HG02870 (cell line): ENCODE measurements at regions not wholly inside any gene's neighbourhood (a gene's known extent, or its start where the extent isn't known, plus 50 kb on each side); places are given as distances from the start of the nearest gene placed in this dataset.
"Not testable (repeated sequence)": the region's sequence is repeated elsewhere in the genome, so short reads cannot be mapped to it uniquely, and the experiment has no call there.

Experiments used
- ATAC-seq: cut with Tn5 transposase; IDR thresholded peaks from one replicate; pipeline ENCODE4 v1.9.1; 2021; ENCODE audit warnings: mild to moderate bottlenecking, moderate library complexity; ENCODE audit not compliant: unreplicated experiment

DNA sequence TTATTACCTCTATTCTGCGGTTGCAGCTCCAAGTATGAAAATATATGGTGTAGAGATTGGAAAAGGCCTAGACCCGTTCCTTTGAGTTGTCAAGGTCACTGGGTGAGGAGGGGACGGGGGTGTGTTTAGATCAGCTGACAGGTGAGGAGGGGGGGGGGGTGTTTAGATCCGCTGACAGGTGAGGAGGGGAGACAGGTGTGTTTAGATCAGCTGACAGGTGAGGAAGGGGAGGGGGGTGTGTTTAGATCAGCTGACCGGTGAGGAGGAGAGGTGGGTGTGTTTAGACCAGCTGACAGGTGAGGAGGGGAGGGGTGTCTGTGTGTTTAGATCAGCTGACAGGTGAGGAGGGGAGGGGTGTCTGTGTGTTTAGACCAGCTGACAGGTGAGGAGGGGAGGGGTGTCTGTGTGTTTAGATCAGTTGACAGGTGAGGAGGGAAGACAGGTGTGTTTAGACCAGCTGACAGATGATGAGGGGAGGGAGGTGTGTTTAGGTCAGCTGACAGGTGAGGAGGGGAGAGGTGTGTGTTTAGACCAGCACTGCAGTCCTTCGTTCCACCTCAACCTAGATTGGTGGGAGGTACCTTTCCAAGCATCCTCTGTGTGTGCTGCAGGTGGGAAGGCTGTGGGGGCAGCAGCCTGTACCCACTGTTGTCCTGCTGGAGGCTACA lies 655.0 kb upstream of the ADARB2 start:
- no peak for ATAC-seq

DNA sequence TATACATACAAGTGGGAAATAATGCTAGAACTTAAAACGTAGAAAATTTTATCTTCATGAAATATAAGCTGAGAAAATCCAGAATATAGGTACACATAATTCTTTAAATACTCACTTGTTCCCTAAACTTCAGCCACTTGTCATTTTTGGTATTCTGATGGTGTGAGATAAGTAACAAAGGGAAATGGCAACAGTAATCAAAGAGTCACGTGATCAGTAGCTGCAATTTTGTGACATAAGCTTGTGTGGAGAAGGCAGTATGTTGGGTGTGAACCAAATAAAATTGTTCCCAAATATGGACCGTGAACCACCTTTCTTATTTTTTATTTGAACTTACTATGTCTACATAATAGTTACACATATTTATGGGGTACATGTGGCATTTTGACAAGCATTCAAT lies 650.3 kb upstream of the ADARB2 start:
- no peak for ATAC-seq

DNA sequence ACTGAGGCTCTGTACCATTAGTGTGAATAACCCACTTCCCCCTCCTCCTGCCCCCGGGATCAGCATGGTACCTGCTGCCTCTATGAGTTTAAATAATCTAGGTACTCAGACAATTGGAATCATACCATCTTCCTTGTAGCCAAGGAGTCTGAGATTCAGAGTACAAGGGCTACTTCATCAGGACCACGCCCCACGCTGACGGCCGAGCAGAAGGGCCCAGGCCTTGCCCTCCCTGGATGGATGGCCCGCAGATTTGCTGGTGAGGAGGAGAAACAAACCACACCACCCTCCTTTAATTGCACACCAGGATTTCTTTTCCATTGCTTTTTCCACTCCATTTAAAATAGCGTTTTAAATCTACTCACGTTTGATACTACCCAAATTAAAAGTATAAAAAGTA lies 649.9 kb upstream of the ADARB2 start:
- ATAC-seq = no peak

DNA sequence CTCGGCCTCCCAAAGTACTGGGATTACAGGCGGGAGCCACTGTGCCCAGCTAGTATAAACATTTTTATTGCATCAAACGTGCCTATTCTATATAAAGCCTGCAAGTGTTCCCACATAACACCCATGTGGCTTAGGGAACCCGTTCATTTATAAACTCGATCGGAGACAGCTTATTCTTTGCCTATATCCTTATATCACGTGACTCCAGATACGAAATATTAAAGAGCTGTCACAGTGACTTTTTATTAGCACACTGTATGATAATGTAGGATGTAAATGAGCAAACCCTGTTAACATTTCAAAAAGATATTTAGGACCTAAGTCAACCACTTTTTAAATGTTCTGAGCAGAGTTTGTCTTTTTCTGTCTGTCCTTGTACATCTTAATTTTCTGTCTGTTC lies 642.9 kb upstream of the ADARB2 start:
- ATAC-seq = no peak

DNA sequence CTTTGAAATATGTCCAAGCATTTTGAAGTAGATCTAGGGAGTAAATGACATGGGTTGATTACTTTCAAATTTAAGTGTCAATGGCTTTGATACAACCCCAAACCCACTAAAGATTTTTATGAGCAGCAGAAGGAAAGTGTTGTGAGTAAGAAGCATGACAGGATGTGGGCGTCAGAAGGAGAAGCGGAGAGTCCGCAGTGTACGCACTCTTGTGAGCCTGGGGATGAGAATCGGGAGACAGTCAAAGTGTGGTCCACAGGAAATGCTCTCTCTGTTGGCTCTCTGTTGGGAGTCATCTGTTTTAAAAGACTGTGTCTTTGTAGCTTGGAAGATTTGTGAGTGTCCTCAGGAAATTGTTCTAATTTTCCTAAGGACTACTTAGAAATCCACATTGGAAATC lies 629.8 kb upstream of the ADARB2 start:
- ATAC-seq = no peak

DNA sequence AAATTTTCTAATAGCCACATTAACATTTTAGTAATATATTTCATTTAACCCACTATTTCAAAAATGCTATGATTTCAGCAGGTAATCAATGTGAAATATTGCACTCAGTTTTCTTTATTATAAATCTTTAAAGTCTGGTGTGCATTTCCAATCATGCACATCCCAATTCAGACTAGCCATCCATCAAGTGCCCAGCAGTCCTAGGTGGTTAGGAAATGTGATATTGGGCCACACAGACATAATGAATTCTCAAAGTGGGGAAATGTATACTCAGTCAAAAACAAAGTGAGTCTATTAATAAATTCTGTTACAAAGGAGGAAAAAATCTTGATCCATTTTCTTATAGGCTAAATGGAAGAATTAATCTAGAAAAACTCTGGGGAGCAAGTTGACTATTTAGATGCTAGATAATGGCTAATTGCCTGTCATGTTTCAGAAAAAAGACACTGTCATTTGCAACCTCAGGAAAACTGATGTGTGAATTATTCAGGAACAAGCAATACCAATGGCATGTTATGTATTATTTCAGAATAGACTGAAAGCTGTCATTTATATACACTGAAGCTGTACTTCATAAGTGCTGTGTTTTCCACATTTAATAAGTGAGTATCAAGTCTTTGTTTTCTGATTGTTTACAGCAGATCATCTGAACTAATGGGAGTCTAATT lies 629.1 kb upstream of the ADARB2 start:
- no peak for ATAC-seq

DNA sequence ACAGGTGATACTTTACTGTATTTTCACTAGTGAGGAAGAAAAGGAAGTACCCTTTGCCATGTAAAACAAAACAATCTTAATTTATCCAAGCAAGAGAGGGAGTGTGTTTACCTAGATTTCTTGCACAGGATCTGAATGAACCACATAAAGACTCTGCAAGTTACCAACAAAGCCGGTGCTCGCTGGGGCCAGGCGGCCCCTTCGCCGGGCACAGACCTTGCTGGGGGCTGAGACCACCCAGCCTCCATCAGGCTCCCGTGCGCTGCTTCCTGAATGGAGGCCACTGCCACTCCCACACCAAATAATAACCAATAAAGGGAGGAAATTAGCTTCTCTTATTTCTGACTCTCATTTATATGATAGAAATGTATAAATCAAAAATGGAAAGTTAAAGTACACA lies 625.0 kb upstream of the ADARB2 start:
- ATAC-seq = no peak

DNA sequence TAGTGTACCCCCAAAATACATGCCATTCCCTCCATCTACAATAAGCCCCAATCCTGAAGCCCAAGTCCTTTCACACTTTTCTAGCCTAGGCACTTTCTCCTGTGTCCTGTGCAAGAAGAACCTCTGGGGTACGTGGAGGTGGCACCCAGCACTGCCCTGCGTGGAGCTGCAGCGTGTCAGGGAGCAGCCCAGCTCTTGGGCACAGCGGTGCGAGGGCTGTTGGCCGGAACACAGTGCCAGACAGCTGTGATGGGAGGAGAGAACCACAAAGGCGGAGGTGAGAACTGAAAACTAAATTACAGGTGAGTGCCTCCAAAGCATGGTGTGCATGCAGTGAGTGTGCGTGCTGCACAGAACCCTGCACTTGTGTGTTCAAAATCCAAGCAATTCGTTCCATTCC lies 621.3 kb upstream of the ADARB2 start:
- no peak for ATAC-seq

DNA sequence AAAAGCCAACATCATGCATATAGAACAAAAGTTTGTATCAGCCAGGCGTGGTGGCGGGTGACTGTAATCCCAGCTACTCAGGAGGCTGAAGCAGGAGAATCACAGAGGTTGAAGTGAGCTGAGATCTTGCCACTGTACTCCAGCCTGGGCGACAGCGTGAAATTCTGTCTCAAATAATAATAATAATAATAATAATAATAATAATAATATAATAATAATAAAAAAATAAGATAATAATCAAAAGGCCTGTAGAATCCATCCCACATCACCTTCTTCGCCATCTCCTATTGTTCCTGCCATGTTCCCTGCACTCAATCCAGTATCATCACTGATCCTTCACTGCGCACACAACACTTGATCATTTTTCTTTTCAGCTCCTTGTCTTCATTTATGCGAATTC lies 619.3 kb upstream of the ADARB2 start:
- ATAC-seq = no peak

DNA sequence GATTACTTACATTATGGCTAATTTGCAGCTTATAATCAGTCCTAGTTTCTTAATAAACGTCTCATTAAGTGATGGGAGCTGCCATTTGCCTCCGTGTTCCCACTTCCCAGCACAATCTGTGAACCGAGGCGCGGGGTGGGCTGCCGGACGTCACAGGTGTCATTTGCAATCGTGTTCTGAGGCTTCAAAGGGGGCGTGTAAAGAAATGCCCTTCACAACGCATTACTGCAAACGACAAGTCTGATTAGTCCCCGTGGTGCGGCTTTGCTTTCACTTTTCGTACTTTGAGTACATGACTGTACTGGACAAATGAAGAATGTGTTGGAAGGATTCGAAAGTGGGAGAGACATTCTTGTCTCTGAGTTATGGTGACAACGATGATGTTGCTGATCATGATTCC lies 614.2 kb upstream of the ADARB2 start:
- no peak for ATAC-seq

DNA sequence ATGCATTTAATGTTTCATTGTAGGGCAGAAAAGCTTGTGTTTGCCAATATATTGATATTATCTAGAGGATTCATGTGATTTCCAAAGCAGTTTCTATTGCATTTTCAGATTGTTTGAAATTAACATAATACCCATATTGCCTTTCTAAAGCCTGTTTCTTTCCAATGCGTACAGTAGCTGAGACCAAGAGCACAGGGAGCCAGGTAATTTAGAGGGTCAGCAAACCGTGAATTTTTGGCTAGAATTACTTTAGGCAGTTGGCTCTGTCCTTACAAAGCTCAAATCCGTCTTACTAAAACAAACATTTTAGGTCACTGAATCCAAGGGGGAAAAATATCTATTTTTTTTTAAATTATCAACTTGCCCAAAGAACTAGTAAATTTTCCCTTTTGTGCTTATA lies 604.9 kb upstream of the ADARB2 start:
- no peak for ATAC-seq

DNA sequence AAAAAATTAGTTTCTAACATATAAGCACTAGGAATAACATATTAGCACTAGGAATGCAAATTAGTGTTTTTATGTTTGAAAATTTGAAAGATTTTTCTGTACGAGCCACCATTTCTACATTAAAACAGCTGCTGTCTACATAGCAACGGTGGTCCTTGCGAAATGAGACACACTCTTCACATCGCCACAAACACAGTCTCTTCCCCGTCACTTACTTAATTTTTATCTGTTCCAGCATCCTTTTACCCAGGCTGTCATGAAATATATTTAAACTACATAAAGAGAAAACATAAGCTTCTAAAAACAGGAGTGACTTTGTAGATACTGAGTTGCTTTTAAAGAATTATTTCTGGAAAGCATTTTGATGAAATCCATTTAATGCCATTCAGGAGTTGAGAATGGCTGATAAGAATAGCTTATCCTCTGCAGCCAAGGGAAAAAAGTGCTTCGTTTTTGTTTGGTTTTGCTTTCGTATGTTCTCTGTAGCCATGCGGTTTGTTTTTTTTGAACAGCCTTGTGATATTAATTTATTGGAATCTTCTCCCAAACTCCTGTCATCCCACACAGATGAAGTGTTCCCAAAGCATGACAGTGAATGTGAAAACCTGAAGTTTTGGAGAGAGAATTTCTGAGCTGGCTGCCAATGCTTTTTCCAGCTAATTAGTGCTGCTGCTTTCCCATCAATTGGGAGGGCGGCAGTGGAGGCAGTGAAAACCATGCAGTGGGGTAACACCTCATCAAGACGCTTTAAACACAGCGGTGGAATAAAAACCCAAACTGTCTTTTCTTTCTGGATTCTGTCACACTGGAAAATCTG lies 603.7 kb upstream of the ADARB2 start:
- no peak for ATAC-seq

DNA sequence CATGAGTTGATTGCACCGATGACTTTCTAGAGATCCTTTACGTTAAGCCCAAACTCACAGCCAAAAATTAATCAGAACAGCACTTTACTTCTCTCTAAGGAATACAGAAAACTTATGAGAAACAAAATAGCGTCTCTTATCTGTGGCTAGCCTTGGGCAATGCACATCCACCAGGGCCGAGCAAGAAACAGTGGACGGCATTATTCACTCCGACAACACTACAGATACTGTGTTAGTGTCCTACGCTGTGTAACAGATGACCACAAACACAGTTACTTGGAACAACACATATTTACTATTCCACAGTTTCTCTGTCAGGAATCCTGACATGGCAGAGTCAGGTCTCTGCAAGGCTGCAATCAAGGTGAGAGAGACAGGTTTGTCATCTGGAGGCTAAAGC lies 598.3 kb upstream of the ADARB2 start:
- ATAC-seq = no peak

DNA sequence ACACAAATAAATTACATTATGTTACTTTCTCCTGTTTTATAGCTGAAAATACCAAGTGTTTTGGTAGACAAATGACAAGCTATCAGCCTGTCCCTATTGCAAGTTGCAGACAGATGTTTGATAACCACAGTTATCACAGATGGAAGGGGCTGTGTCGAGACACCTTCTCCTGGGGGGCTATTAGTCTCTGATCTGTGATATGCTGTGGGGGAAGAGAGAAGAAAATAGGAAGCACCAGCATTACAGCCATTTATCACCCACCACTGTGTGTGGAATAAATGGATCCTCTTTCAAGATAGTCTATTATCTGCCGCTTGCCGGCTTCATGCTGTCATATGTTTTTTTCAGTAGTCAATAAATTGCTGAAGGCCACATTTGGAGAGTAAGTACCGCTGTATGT lies 597.2 kb upstream of the ADARB2 start:
- ATAC-seq = no peak

DNA sequence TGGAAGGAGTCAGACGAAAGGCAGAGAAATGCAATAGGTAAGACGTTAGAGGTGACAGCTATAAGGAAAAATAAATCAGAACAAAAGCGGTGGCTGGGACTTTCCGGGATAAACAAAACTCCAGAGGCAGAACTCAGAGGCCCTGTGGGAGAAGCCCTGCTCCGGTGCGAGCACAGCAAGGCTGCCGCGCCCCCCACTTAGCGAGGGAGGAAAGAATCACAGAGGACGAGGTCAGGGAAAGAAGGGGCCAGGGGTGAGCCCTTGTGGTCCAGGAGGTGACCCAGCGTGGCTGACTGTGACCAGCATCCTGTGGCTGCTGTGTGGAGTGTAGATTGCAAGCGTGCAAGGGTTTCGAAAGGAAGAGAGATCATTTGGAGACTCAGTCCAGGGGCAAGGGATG lies 591.8 kb upstream of the ADARB2 start:
- ATAC-seq = no peak

DNA sequence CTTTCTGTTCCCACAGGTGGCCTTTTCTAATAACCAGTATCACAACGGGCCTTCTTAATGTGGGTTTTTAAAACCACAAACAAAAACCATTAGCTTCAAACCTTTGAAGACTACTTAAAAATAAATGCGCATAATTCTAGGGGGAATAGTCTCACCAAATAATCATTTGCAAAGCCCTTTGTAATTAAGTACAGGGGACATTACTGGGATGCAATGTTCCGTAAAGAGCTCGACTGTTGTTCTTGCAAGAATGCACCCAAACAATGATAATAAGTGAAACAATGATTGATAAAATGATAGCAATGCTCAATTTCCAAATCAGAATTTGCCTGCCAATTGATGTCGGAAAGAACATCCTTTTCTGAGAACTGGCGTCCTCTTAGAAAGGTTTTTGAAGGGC lies 589.1 kb upstream of the ADARB2 start:
- ATAC-seq = no peak

DNA sequence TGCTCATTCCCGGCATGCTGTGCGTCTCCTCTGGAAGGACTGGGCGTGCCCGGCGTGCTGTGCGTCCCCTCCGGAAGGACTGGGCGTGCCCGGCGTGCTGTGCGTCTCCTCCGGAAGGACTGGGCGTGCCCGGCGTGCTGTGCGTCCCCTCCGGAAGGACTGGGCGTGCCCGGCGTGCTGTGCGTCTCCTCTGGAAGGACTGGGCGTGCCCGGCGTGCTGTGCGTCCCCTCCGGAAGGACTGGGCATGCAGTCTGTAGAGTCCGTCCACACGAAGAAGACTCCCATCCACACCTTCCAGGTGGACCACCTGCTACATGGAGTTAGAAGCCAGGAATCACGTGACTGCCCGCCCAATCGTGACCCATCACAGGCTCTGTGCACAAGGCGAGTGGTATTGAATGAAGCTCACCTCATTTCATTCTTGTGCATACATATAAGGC lies 577.7 kb upstream of the ADARB2 start:
- ATAC-seq = not testable (repeated sequence)

DNA sequence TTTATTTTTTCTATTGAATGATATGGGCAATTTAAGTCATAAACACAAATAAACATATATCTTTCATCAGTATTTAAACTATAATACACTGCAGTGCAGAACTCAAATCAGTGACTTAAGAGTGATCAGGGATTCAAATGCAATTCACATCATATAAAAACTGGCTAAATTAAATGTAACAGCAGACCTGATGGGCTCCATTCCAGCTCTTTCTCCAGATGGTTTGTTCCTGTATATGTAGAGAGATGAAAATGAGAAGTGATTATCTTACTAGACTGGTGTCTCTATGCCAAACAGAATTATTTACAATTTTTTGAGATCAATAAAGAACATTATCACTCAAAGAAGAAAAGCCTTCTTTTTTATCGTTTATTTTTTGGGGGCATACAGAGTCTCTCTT lies 568.8 kb upstream of the ADARB2 start:
- ATAC-seq = no peak

DNA sequence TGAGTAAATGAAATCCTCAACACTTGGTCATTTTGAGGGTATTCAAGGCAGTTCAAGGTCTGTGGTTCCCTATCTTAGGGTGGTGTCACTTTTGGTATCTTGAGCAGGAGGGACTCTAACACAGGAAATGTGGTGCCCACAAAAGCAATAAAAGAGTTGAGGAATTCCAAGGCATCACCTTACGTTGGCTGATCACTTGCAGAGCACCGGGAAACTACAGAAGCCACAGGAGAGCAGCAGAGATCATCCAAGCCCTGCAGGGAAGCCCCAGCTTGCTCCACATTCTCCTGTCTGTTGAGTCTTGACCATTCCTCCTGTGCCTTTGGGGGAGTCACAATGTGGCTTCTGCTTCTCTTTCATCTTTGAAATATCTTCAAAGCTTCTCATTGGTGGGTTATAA lies 565.8 kb upstream of the ADARB2 start:
- ATAC-seq = no peak

DNA sequence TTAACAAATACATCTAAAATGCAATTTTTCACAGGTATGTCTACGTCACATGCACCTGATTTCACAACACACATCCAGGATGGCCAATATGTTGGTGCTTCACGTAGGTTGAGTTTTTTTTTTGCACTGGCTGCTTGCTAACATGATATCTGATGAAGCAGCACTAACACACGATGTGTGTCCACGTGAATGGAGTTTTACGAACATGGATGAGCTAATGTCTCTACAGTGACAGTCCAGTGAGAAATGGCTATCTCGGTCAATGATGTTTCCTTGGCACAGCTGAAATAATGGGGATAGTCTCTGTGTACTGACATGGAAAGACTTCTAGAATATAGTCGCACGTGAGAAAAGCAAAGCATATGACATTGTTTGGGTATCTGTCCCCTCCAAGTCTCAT lies 563.9 kb upstream of the ADARB2 start:
- no peak for ATAC-seq

DNA sequence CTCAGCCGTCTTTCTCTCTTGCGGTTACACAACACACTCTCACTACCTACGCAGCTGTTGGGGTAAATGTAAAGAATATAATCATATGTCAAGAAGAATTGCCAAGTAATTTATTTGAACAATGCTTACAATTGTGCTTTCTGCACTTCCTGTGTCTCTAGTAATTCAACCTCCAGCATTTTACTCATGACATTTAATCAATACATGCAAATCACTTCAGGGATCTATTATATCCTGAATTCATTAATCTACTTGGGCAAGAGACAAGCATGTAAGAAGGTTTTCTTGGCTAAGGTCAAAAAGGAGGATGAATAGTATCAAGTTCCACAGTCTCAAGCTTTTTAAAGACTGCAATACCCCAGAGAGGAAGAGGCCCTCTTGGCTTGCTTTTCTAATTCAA lies 562.9 kb upstream of the ADARB2 start:
- no peak for ATAC-seq
